H1 (cell line): ENCODE measurements at regions not wholly inside any gene's neighbourhood (a gene's known extent, or its start where the extent isn't known, plus 50 kb on each side); places are given as distances from the start of the nearest gene placed in this dataset.

Experiments used
- ATF3 ChIP-seq: IDR thresholded peaks from 2 replicates; pipeline ENCODE4 v1.6.1; 2011; ENCODE audit warnings: low read depth, mild to moderate bottlenecking, low read length; ENCODE audit not compliant: insufficient read depth

- no peak for TF ChIP-seq ATF3
Observed at GRCh38 chr5:125489146-125489545, 742.7 kb upstream of the ZNF608 start (continued).
